SIG-M5 treated with dmso at 0.1 percent for 504 hours (cell line): ENCODE measurements at regions not wholly inside any gene's neighbourhood (a gene's known extent, or its start where the extent isn't known, plus 50 kb on each side); places are given as distances from the start of the nearest gene placed in this dataset.
"Not testable (repeated sequence)": the region's sequence is repeated elsewhere in the genome, so short reads cannot be mapped to it uniquely, and the experiment has no call there.

Experiments used
- DNase-seq: peaks from one replicate; lab custom pipeline; 2025; ENCODE audit not compliant: unreplicated experiment; lab: John Stamatoyannopoulos, UW

DNA sequence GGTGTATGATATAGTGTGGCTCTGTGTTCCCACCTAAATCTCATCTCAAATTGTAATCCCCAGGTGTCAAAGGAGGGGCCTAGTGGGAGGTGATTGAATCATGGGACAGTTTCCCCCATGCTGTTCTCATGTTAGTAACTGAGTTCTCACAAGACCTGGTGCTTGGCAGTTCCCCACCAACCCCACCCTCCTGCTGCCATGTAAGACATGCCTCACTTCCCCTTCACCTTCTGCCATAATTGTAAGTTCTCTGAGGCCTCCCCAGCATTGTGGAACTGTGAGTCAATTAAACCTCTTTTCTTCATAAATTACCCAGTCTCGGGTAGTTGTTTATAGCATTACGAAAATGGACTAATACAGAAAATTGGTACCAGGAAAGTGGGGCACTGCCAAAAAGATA is 1705.3 kb downstream of the NCAM2 start:
- DNase-seq = no peak

DNA sequence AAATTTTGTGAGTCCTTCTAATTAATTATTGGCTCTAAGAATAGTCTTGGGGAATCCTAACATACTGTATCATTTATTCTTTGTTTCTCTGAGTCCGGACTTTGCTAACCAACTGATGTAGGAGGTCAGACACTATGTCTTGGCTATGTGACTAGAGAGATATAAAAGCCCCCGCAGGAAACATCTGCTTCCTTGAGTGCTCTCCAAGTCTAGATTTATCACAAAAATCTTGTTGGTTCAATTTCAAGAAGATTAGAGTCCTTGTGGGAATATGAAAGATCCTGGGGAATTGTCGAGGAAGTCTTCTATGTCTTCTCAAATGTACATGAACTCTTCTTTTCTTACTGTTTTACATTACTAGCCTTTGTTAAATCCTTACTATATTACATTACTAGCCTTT is 1712.5 kb downstream of the NCAM2 start:
- DNase-seq = no peak

DNA sequence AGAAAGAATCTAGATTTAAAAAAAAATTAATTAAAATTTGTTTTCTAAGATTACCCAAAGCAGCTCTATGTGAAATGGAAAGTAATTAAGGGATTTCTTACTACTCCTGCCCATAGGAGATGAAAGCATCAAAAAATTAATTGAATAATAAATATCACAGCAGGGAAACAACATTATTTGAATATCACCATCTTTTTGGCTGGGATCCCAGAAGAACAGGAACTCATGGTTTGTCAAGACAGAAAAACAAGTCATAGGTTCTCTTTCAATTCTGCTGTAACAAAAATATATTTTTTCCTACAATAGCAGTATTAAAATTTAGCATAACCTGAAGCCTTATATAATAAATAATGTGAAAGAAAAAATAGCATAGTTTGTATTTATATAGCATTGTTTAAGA is 1713.4 kb downstream of the NCAM2 start:
- no peak for DNase-seq

DNA sequence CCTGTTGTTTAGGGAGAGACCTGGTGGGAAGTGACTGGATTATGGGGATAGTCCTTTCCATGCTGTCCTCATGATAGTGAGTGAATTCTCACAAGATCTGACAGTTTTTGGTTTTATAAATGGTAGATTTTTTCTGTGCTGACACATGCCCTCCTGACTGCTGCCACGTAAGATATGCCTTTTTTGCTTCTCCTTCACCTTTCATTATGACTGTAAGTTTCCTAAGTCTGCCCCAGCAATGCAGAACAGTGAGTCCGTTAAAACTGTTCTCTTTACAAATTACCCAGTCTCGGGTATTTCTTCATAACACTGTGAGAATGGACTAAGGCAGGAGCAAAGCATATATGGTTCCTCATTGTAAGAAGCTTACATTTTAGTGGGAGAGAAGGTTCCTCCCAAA is 1727.2 kb downstream of the NCAM2 start:
- no peak for DNase-seq

DNA sequence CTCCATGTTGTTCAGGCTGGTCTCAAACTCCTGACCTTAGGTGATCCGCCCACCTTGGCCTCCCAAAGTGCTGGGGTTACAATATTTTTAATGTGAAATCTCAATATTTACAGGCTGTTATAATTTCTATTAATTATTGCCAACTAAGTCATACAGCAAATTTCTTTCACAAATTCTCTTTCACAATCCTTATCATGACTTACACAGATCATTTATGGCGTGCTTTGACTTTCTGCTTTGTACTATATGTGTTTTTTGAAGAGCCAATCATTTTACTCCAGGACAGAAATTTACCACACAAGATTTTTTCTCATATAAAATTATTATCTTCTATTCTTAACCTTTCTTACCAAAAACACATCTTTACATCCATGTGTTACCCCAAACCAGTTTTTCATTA is 1729.9 kb downstream of the NCAM2 start:
- no peak for DNase-seq

DNA sequence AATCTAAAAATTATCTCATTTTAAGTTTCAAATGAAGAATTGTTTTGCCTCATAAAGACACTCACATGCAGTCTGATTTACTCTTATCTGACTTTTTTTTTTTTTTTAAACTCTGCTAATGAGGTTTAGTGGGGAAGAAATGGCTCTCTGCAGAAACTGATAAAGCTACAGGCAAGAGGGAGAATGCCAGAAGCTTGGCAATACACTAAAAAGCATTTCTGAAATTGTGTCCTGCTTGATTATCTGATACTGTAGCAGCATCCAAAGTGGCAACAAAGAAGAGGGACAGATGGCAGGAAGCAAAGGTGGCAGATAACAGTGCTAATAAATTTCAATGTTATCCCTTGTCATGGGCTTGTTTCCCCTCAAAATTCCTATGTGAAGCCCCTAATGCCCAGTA is 1744.9 kb downstream of the NCAM2 start:
- no peak for DNase-seq

DNA sequence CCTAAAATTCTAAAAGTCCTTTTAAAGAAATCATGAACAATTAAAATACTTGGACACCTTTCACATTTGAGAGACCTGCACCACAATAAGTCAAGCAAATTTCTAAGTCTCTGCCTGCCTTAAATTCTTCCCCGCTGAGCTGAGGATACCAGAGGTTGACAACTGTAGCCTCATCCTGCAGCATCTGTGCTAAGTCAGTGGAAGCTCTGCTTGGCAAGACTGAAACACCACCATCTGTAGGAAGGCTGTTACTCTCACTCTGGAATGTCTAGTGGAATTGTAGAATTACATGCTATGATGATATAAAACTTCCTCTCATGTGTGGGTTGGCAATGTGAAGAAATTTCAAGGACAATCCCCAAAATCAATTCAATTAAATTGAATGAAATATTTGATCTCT is 1756.5 kb downstream of the NCAM2 start:
- no peak for DNase-seq

DNA sequence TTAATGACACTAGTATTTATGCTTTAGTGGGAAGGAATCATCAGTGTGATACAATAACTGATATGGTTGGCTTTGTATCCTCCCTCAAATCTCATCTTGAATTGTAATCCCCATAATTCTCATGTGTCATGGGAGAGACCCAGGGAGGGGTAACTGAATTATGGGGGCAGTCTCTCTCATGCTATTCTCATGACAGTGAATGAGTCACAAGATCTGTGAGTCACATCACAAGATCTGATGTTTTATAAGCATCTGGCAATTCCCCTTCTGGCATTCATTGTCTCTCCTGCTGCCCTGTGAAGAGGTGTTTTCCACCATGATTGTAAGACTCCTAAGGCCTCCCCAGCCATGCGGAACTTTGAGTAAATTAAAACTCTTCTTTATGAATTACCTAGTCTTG is 1760.3 kb downstream of the NCAM2 start:
- DNase-seq = no peak

DNA sequence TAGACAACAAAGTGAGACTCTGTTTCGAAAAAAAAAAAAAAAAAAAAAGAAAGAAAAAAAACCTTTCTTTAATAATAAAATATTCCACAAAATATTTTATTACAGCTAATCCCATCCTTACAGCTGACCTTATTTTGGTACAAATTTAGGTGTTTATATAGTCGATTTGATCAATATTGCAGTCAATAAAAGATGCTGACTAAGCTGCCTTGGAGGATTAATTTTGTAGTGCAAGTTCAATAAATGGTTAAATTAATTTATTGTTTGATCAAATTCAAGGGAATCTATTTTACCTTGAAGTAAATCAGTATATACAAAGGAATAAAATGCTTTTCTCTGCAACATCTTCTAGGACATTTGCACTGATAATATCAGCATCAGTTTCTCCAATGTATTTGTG is 1764.3 kb downstream of the NCAM2 start:
- DNase-seq = no peak

DNA sequence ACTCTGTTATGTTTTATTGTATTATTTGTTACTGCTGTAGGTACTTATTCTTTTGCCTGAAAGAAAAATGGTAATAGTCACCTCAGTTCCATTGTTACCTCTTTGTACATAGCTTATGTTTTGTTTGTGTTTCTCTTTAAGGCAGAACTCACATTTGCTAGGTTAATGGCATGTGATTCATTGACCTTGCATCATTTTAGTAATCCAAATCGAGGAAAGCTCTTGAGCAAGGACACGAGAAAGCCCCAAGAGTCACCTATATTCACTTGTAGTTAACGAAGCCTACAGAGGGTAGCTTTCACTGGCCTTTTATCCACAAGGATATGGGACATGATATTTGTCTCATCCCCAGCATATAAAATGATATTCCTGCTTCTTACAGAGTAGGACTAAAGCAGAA is 1765.2 kb downstream of the NCAM2 start:
- no peak for DNase-seq

DNA sequence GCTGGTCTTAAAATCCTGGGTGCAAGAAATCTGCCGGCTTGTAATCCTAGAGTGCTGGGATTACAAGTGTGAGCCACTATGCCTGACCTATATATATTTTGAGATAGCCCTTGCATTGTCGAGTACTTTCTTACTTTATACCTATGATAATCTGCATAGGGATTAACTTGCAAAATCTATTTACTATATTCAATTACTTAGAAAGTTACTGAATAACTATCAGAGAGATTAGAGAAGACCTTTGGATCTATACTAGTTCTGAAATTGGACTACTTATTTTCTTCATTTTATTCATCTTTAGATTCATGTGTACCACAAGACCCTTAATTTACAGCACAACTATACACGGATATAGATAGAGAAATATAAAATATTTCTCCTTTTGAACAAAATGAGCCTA is 1766.0 kb downstream of the NCAM2 start:
- no peak for DNase-seq

DNA sequence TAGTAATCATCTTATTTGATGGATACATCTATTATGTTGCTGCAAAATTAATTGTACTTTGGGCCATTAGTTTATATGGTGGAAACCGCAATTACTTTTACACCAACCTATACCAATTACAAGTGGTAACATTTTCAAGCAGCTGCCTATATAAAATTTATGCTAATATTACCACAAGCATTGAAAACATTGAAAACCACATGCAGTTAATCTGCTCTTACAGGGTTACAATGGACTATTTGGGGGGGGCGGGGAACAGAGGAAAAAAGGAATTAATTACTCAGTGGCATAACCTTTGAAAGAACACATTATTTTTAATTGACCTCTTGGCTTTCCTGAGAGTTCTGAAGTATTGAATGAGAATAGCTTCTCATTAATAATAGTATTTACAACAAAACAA is 1793.2 kb downstream of the NCAM2 start:
- DNase-seq = no peak

DNA sequence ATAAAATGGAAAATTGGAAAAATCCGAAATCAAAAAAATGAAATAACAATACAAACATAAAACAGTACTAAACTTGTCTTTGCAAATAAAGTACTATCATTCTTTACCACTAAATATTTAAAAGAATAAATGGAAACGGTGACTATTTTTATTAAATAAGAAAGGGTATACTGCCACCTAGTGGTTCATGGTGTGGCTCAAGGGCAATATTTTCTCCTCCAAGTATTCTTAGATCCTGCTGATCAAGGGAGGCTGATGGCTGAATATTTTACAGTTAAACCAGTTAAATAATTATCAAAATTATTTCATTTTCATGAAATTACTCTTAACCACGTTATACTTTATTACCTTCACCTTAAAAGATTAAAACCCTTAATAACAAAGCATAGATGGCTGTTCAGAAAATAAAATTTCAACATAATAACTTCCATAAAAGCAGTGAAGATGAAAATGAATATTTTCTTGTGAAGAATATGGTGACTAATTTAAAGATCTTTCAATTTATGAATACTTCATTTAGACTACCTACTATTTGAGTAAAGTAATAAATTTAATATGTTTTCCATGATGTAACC is 1793.9 kb downstream of the NCAM2 start:
- DNase-seq = peak; percentile 72

DNA sequence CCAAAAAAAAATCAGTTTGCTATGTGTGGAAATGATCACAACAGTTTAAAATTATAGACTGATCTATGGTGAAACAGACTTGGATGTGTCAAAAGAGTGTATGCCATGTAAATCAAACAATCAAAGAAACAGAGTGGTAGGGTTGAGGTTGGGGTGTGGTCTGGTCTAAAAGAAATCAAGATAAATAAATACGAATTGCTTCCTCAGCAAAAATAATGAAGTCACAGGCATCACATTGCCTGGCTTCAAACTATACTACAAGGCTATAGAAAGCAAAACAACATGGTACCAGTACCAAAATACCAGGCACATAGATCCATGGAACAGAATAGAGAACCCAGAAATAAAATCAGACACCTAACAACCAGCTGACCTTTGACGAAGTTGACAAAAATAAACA is 1796.9 kb downstream of the NCAM2 start:
- no peak for DNase-seq

DNA sequence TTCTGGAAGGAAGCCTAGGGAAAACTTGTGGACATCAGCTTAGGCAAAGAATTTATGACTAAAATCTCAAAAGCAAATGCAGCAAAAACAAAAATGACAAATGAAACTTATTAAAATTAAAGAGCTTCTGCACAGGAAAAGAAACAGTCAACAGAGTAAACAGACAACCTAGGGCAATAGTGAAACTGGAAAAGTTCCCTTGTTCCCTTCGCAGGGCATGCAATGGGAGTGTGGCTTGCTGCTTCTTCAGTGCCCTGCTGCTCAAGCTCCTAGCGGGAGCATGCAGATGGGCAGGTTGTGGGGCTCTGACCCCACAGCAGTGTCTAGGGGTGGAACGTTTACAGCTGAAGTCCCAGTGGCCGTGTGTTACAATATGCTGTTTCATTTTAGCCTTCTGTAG is 1797.4 kb downstream of the NCAM2 start:
- no peak for DNase-seq

DNA sequence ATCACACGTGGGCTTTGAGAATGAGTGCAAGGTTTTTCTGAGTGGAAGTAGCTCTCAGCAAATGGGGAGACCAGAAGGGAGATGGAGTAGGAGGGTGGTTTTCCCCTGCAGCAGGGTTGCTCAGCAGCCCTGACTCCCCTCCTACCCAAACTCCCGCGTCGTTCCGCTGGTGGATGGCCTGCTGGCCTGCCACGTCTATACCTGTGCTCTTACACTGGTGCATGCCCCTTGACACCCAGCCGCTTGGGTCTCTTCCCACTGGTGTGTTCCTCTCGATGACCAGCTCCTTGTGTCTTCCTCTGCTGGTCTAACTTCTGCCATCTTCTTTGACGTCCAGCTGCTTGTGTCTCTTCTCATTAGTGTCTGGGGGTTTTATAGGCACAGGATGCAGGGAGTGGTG is 1797.9 kb downstream of the NCAM2 start:
- DNase-seq = no peak

DNA sequence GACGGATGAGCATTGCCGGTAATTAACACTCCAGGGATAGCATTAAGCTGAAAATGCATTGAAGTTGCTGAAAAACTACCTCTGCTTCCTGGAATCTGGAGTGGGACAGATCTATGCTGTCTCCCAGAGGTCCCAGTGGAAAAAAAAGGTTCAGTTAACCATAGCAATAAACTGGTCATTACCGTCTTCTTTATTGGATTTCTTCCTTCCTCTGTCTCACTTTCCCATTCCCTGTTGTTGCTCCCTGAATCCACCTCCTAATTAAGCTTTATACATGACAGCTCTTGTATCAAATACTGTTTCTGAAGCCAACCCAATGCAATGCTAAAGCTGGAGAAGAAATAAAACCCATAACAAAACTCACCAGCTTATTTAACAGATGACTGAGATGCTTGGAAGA is 1805.9 kb downstream of the NCAM2 start:
- DNase-seq = no peak

DNA sequence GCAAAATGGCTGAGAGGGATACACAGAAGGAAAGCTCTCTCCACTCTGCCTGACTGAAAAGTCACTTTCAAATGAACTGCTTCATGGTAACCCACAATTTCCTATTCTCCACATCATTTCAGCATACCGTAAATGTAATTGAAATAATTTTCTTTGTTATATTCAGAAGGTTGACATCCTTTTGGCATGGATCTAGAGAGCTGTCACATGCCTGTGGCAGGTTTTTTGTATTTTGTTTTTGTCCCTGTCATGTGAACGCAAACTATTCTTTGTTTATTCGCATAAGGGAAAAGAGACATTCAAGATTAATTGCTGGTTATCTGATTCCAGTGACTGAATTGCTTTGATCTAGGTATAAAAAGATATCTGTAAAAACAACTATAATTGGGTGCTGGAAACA is 1808.1 kb downstream of the NCAM2 start:
- no peak for DNase-seq

DNA sequence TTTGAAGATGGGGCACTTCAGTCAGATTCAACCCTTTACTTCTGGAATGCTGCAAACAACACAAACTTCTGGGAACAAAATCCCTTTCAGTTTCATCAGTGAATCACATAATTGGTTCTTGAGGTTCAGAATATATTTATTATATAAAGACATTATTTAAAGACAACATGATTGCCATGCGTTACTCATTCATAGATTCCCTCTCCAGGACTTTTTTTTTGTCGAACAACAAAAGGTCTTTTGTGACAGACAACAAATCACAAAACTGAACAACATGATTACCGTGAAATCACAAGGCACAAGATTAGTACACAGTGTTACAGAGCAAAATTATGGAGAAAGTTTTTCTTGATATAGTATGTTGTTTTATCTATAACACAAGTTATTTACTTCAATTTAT is 1815.0 kb downstream of the NCAM2 start:
- DNase-seq = no peak

DNA sequence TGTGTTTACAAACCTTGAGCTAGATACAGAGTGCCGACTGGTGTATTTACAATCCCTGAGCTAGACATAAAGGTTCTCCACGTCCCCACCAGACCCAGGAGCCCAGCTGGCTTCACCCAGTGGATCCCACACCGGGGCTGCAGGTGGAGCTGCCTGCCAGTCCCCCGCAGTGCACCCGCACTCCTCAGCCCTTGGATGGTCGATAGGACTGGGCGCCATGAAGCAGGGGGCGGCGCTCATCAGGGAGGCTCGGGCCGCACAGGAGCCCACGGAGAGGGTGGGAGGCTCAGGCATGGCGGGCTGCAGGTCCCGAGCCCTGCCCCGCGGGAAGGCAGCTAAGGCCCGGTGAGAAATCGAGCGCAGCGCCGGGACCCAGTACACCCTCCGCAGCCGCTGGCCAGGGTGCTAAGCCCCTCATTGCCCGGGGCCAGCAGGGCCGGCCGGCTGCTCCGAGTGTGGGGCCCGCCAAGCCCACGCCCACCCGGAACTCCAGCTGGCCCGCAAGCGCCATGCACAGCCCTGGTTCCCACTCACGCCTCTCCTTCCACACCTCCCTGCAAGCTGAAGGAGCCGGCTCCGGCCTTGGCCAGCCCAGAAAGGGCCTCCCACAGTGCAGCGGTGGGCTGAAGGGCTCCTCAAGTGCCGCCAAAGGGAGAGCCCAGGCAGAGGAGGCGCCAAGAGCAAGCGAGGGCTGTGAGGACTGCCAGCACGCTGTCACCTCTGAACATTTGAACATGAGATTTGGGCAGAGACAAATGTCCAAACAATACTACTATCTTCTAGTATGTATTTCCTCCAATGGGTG is 1820.7 kb downstream of the NCAM2 start:
- DNase-seq = not testable (repeated sequence)

DNA sequence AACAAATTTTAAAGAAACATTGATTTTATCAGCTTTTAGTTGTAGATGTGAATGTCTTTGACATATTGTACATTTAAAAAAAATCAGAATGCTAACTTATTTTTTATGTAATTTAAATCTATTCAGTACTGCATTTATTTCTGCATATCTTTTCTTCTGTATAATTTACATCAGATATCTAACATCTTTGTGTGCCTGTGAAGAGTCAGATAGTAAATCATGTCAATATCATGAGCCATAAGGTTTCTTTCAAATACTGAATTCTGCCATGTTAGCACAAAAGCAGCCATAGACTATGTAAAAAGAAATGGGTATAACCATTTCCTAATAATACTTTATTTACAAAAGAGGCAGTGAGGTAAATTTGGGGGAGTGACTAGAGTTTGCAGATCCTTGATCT is 1829.2 kb downstream of the NCAM2 start:
- DNase-seq = no peak

DNA sequence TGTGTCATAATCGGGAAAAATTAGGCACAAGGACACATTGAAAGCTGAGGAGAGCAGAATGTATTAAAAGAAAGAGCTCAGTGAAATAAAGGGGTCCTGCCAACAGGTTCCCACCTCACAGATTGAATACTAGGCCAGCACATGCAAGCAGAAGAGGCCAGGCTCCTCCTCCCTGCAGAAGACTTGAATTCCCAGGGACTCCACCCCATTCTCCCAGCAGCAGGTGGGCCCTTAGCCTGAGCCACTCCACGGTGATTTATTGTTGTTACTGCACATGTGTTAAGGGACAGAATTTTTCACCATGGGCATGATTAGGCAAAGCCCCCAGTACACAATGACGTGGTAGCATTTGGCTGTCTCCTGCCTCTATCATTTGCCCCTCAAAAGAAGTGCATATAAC is 1844.7 kb downstream of the NCAM2 start:
- no peak for DNase-seq

DNA sequence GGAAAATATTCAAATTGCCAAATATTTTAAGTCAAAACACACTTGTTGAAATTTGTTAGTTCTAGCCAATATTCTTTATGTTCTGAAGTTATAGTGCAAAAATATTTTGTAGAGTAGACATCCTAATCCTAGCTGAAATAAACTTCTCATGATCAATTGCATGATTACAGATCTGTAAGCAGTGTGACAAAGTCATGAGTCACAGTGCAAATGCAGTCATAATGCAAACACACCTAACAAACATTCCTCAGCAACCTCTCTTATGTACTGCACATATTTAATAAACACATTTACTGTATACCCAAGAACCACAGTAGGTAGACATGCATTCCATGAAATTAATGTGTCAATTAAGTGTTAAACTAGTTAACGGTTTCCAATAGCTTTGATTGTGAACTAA is 1857.4 kb downstream of the NCAM2 start:
- DNase-seq = peak; percentile 1
